Neuronal stem cell (in vitro differentiated cells): ENCODE measurements at regions not wholly inside any gene's neighbourhood (a gene's known extent, or its start where the extent isn't known, plus 50 kb on each side); places are given as distances from the start of the nearest gene placed in this dataset.

Experiments used
- DNase-seq: peaks from one replicate; pipeline ENCODE4 v3.0.0-alpha.2; 2013; ENCODE audit warnings: low spot score
- H2AFZ ChIP-seq: one replicate; pipeline ENCODE4 v1.6.1; 2013; ENCODE audit warnings: mild to moderate bottlenecking, low read length, inconsistent platforms
- H2AK5ac ChIP-seq: 2 replicates; pipeline ENCODE4 v1.6.1; 2013; ENCODE audit warnings: low read depth, mild to moderate bottlenecking, inconsistent platforms, low read length, moderate library complexity, mixed read lengths
- H2BK120ac ChIP-seq: 2 replicates; pipeline ENCODE4 v1.6.1; 2013; ENCODE audit warnings: low read depth, mild to moderate bottlenecking, inconsistent platforms, low read length, moderate library complexity, mixed read lengths
- H2BK12ac ChIP-seq: one replicate; pipeline ENCODE4 v1.6.1; 2013; ENCODE audit warnings: low read length, inconsistent platforms
- H2BK15ac ChIP-seq: 2 replicates; pipeline ENCODE4 v1.6.1; 2013; ENCODE audit warnings: mild to moderate bottlenecking, low read length, inconsistent platforms, mixed read lengths
- H2BK5ac ChIP-seq: one replicate; pipeline ENCODE4 v1.6.1; 2013; ENCODE audit warnings: inconsistent platforms, mild to moderate bottlenecking, low read length, moderate library complexity
- H3K14ac ChIP-seq: one replicate; pipeline ENCODE4 v1.6.1; 2013; ENCODE audit warnings: low read length, inconsistent platforms
- H3K18ac ChIP-seq: 2 replicates; pipeline ENCODE4 v1.6.1; 2013; ENCODE audit warnings: low read length, inconsistent platforms
- H3K23ac ChIP-seq: 2 replicates; pipeline ENCODE4 v1.6.1; 2013; ENCODE audit warnings: low read depth, mild to moderate bottlenecking, mixed read lengths, low read length, inconsistent platforms; ENCODE audit not compliant: poor library complexity
- H3K27ac ChIP-seq: replicated peaks from 3 replicates; pipeline ENCODE4 v1.5.1; 2013; ENCODE audit warnings: low read length, inconsistent platforms
- H3K27me3 ChIP-seq, 3 experiments: 2 replicates each; pipeline ENCODE4 v1.6.1; 2013; ENCODE audit warnings: low read length in 3 of 3, mild to moderate bottlenecking in 2 of 3, inconsistent platforms in 1 of 3, low read depth in 1 of 3, mixed read lengths in 1 of 3, moderate library complexity in 1 of 3; ENCODE audit not compliant: control insufficient read depth in 3 of 3, insufficient read depth in 3 of 3
- H3K36me3 ChIP-seq, 2 donors: replicated peaks in 1 of 2; 2 replicates each; pipeline ENCODE4 v1.6.1; 2013; ENCODE audit warnings: low read length in 2 of 2; ENCODE audit not compliant: control insufficient read depth in 2 of 2, insufficient read depth in 2 of 2
- H3K4ac ChIP-seq: 2 replicates; pipeline ENCODE4 v1.6.1; 2013; ENCODE audit warnings: inconsistent platforms, mild to moderate bottlenecking, low read length, moderate library complexity
- H3K4me1 ChIP-seq, 2 donors: 1 replicate in 1 of 2; 2 replicates in 1 of 2; pipeline ENCODE4 v1.6.1; 2013; ENCODE audit warnings: low read length in 2 of 2, low read depth in 1 of 2; ENCODE audit not compliant: control insufficient read depth in 2 of 2, insufficient read depth in 1 of 2
- H3K4me2 ChIP-seq: one replicate; pipeline ENCODE4 v1.6.1; 2013; ENCODE audit warnings: mild to moderate bottlenecking, low read length, inconsistent platforms; ENCODE audit not compliant: insufficient read depth, poor library complexity, severe bottlenecking
- H3K4me3 ChIP-seq, 2 donors: 2 replicates each; pipeline ENCODE4 v1.5.1; 2013; ENCODE audit warnings: low read length in 2 of 2, mild to moderate bottlenecking in 2 of 2, inconsistent platforms in 1 of 2, moderate library complexity in 1 of 2
- H3K79me1 ChIP-seq: one replicate; pipeline ENCODE4 v1.6.1; 2013; ENCODE audit warnings: low read depth, mild to moderate bottlenecking, inconsistent platforms, low read length, moderate library complexity
- H3K9ac ChIP-seq: one replicate; pipeline ENCODE4 v1.6.1; 2013; ENCODE audit warnings: mild to moderate bottlenecking, low read depth, low read length, inconsistent platforms; ENCODE audit not compliant: poor library complexity
- H3K9me3 ChIP-seq, 2 donors: replicated peaks in 1 of 2; 2 replicates each; pipeline versions ENCODE3 to v1.6.1; 2013; ENCODE audit warnings: low read length in 2 of 2, mild to moderate bottlenecking in 2 of 2, inconsistent platforms in 1 of 2, low read depth in 1 of 2, mixed read lengths in 1 of 2, moderate library complexity in 1 of 2; ENCODE audit not compliant: control insufficient read depth in 2 of 2, insufficient read depth in 1 of 2
- H4K8ac ChIP-seq: one replicate; pipeline ENCODE4 v1.6.1; 2013; ENCODE audit warnings: low read depth, mild to moderate bottlenecking, inconsistent platforms, low read length, moderate library complexity
- H4K91ac ChIP-seq: one replicate; pipeline ENCODE4 v1.6.1; 2013; ENCODE audit warnings: low read length, low read depth, mild to moderate bottlenecking, inconsistent platforms; ENCODE audit not compliant: poor library complexity
- WGBS, 2 donors: extraction: QIAGEN DNeasy Blood & Tissue Kit; methylation state at CpG; one replicate each; pipeline ENCODE4 v1.1.7; 2013; ENCODE audit warnings: missing lambda C conversion rate in 2 of 2, mixed read lengths in 1 of 2; ENCODE audit not compliant: insufficient read length in 2 of 2, insufficient replicate concordance in 1 of 2; ENCODE audit errors: extremely low coverage in 2 of 2; 5-methylcytosine and 5-hydroxymethylcytosine counted together

DNA sequence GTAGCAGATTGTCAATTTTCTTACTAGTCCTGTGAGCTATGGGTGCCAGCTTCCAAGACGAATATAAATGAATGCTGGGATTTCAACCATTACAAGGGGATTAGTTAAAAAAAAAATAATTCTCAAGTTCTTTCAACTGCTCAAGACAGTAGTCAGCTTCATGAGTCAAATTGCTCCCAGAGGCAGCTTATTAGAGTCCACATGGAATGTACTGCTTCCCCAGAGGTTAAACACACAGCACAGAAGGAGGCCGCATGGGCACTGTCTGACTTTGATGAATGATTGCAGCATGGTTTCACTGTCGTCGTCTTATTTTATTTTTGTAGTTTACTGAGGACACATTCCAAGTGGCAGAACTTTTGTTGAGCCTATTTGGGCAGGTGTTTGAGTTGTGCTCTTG, 563.2 kb downstream of the TMEM135 start:
- Histone ChIP-seq H3K9me3 (no peaks in the 10 kb centered on the region), H3K18ac (no peak overlapping the region), H3K27me3 (no peaks in the 10 kb centered on the region), H3K79me1 (no peaks in the 10 kb centered on the region), H2BK15ac (no peak overlapping the region), H2BK120ac (no peak overlapping the region), H3K4me3 (no peak overlapping the region), H3K4me2 (no peak overlapping the region), H2BK5ac (no peak overlapping the region), H3K23ac (no peak overlapping the region), H2AK5ac (no peak overlapping the region), H3K36me3 (no peaks in the 10 kb centered on the region), H3K14ac (no peak overlapping the region), H2AFZ (no peak overlapping the region), H3K4me1 (no peaks in the 10 kb centered on the region), H3K27ac (no peak overlapping the region), H3K9ac (no peak overlapping the region), H4K91ac (no peak overlapping the region), H4K8ac (no peak overlapping the region), H2BK12ac (no peak overlapping the region), H3K4ac (no peak overlapping the region)
- DNase-seq: no peak
- WGBS, 2 donors: no CpG with 5 or more reads among the region's 4 CpGs

DNA sequence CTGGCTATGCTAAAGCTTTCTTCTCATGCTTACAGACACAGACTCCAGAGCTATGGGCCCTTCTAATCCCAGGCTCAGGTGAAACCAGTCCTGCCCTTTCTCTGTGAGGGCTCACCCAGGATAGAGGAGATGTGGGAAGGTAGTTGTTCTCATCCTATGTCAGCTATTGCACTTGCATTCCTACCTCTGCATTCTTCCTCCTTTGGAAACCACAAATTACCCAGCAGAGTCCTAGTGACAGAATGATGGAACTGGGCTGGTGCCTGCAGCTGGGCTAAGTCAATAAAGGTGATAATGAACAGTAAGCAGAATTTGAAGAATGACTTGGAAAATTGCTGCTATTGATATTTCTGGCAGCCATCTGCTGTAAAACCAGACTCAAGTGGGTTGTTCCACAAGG, 560.0 kb downstream of the TMEM135 start:
- H2AFZ ChIP-seq: no peak overlapping the region
- H3K4ac ChIP-seq: no peak overlapping the region
- no peaks in the 10 kb centered on the region for H3K27me3 ChIP-seq
- H3K79me1 ChIP-seq: no peaks in the 10 kb centered on the region
- H2BK120ac ChIP-seq: no peak overlapping the region
- no peak overlapping the region for H3K4me3 ChIP-seq
- DNase-seq: no peak
- no peak overlapping the region for H2BK15ac ChIP-seq
- no peak overlapping the region for H2BK5ac ChIP-seq
- no peaks in the 10 kb centered on the region for H3K36me3 ChIP-seq
- no peak overlapping the region for H3K4me2 ChIP-seq
- H2BK12ac ChIP-seq: no peak overlapping the region
- no peaks in the 10 kb centered on the region for H3K9me3 ChIP-seq
- H4K8ac ChIP-seq: no peak overlapping the region
- no peak overlapping the region for H3K9ac ChIP-seq
- no peak overlapping the region for H3K27ac ChIP-seq
- H2AK5ac ChIP-seq: no peak overlapping the region
- H3K14ac ChIP-seq: no peak overlapping the region
- H3K4me1 ChIP-seq: no peaks in the 10 kb centered on the region
- H4K91ac ChIP-seq: no peak overlapping the region
- H3K18ac ChIP-seq: no peak overlapping the region
- H3K23ac ChIP-seq: no peak overlapping the region

DNA sequence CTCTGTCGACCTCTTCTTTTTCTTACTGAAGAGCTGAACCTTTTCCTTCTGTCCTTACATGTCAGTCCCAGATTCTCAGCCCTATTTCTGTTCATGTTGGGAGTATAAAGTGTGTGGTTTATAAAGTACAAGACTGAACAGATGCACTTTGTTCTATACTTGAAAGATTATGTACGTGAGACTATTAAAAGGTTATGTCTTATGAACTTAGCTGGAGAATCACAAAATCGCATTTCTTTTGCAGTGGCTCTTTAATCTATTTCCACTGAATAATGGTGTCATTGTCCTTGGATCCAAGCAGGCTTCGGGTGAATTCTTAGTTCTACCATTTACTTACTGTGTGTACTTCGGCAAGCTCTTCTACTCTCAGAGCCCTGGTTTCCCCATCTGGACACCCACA, 558.4 kb downstream of the TMEM135 start:
- no peak overlapping the region for H3K9ac ChIP-seq
- H3K36me3 ChIP-seq: no peaks in the 10 kb centered on the region
- H2BK5ac ChIP-seq: no peak overlapping the region
- DNase-seq: no peak
- no peak overlapping the region for H2BK15ac ChIP-seq
- H3K27ac ChIP-seq: no peak overlapping the region
- H3K4ac ChIP-seq: no peak overlapping the region
- no peak overlapping the region for H2BK120ac ChIP-seq
- no peak overlapping the region for H3K23ac ChIP-seq
- no peak overlapping the region for H2AK5ac ChIP-seq
- no CpG with 5 or more reads among the region's 5 CpGs for WGBS, 2 donors
- no peaks in the 10 kb centered on the region for H3K9me3 ChIP-seq
- H3K18ac ChIP-seq: no peak overlapping the region
- no peaks in the 10 kb centered on the region for H3K27me3 ChIP-seq
- no peak overlapping the region for H3K14ac ChIP-seq
- H2BK12ac ChIP-seq: no peak overlapping the region
- no peaks in the 10 kb centered on the region for H3K79me1 ChIP-seq
- H4K8ac ChIP-seq: no peak overlapping the region
- no peak overlapping the region for H3K4me2 ChIP-seq
- H3K4me3 ChIP-seq: no peak overlapping the region
- H4K91ac ChIP-seq: no peak overlapping the region
- no peaks in the 10 kb centered on the region for H3K4me1 ChIP-seq
- H2AFZ ChIP-seq: no peak overlapping the region

GRCh38 chr11:87589082-87589481, 551.3 kb downstream of the TMEM135 start:
- H2BK120ac ChIP-seq: peak overlapping the region; percentile 74
- no peaks in the 10 kb centered on the region for H3K79me1 ChIP-seq
- H3K36me3 ChIP-seq: no peaks in the 10 kb centered on the region
- H3K14ac ChIP-seq: no peak overlapping the region
- no peak overlapping the region for H3K4me2 ChIP-seq
- H2BK15ac ChIP-seq: no peak overlapping the region
- DNase-seq: no peak
- no peak overlapping the region for H2BK12ac ChIP-seq
- no peak overlapping the region for H3K4me3 ChIP-seq
- H3K27me3 ChIP-seq: no peaks in the 10 kb centered on the region
- H2BK5ac ChIP-seq: no peak overlapping the region
- no peak overlapping the region for H3K23ac ChIP-seq
- H3K18ac ChIP-seq: peak overlapping the region; percentile 62
- H3K4ac ChIP-seq: no peak overlapping the region
- no peak overlapping the region for H3K9ac ChIP-seq
- no peak overlapping the region for H2AFZ ChIP-seq
- no peaks in the 10 kb centered on the region for H3K4me1 ChIP-seq
- no peak overlapping the region for H4K8ac ChIP-seq
- H4K91ac ChIP-seq: no peak overlapping the region
- no CpG with 5 or more reads among the region's 3 CpGs for WGBS, 2 donors
- H2AK5ac ChIP-seq: no peak overlapping the region
- no peaks in the 10 kb centered on the region for H3K9me3 ChIP-seq
- H3K27ac ChIP-seq: no peak overlapping the region
